ENCODE measurements at regions not wholly inside any gene's neighbourhood (a gene's known extent, or its start where the extent isn't known, plus 50 kb on each side); places are given as distances from the start of the nearest gene placed in this dataset.

GRCh38 chr5:4079831-4080230 is 484.2 kb downstream of the IRX1 start:
- no peaks in the 10 kb centered on the region for H3K27me3 Mint-ChIP-seq (ENCODE audit: insufficient read depth)
- TF ChIP-seq CTCF (conservative IDR thresholded peaks at IDR 0.05): no peak
- WGBS, 2 experiments (ENCODE audit: insufficient coverage in 1 of 2, insufficient read length in 1 of 2): 40 to 55% methylated on average over 1 of the region's 1 CpG
- Histone ChIP-seq H3K4me3 (ENCODE audit: low read length) (no peak overlapping the region), H3K9me3 (ENCODE audit: control insufficient read depth, low read length) (no peaks in the 10 kb centered on the region), H3K27me3 (ENCODE audit: control insufficient read depth, insufficient read depth, low read length, poor library complexity, severe bottlenecking) (no peaks in the 10 kb centered on the region), H3K4me1 (ENCODE audit: control insufficient read depth, insufficient read depth, low read length) (no peaks in the 10 kb centered on the region), H3K27ac (ENCODE audit: low read depth, low read length) (no peak overlapping the region), H3K36me3 (ENCODE audit: control insufficient read depth, insufficient read depth, low read length) (no peaks in the 10 kb centered on the region), H3K9ac (ENCODE audit: extremely low read depth, low read length, poor library complexity, severe bottlenecking) (no peak overlapping the region)
- no peak for DNase-seq
- H3K4me1 Mint-ChIP-seq: peaks cover 10% of the 10 kb centered on the region
- H3K36me3 Mint-ChIP-seq (ENCODE audit: low read depth): no peaks in the 10 kb centered on the region
- H3K4me3 Mint-ChIP-seq: no peak overlapping the region
- no peak overlapping the region for H3K27ac Mint-ChIP-seq
- no peaks in the 10 kb centered on the region for H3K9me3 Mint-ChIP-seq

- WGBS, 2 experiments (ENCODE audit: insufficient coverage in 1 of 2, insufficient read length in 1 of 2): 93% methylated on average over 3 of the region's 3 CpGs; no CpG with 5 or more reads in 1 of the 2 experiments
- H3K4me1 Mint-ChIP-seq: peaks cover 10% of the 10 kb centered on the region
- Histone ChIP-seq H3K27me3 (ENCODE audit: control insufficient read depth, insufficient read depth, low read length, poor library complexity, severe bottlenecking) (no peaks in the 10 kb centered on the region), H3K4me1 (ENCODE audit: control insufficient read depth, insufficient read depth, low read length) (no peaks in the 10 kb centered on the region), H3K9me3 (ENCODE audit: control insufficient read depth, low read length) (no peaks in the 10 kb centered on the region), H3K36me3 (ENCODE audit: control insufficient read depth, insufficient read depth, low read length) (no peaks in the 10 kb centered on the region), H3K27ac (ENCODE audit: low read depth, low read length) (no peak overlapping the region), H3K4me3 (ENCODE audit: low read length) (no peak overlapping the region), H3K9ac (ENCODE audit: extremely low read depth, low read length, poor library complexity, severe bottlenecking) (no peak overlapping the region)
- H3K27ac Mint-ChIP-seq: no peak overlapping the region
- no peak overlapping the region for H3K4me3 Mint-ChIP-seq
- no peaks in the 10 kb centered on the region for H3K36me3 Mint-ChIP-seq (ENCODE audit: low read depth)
- DNase-seq: no peak
- TF ChIP-seq CTCF (conservative IDR thresholded peaks at IDR 0.05): no peak
- H3K27me3 Mint-ChIP-seq (ENCODE audit: insufficient read depth): no peaks in the 10 kb centered on the region
- no peaks in the 10 kb centered on the region for H3K9me3 Mint-ChIP-seq
Observed at GRCh38 chr5:4080370-4080769, 484.7 kb downstream of the IRX1 start.

GRCh38 chr5:4081059-4081458 is 485.4 kb downstream of the IRX1 start:
- Histone ChIP-seq H3K4me3 (ENCODE audit: low read length) (no peak overlapping the region), H3K4me1 (ENCODE audit: control insufficient read depth, insufficient read depth, low read length) (no peaks in the 10 kb centered on the region), H3K9me3 (ENCODE audit: control insufficient read depth, low read length) (no peaks in the 10 kb centered on the region), H3K9ac (ENCODE audit: extremely low read depth, low read length, poor library complexity, severe bottlenecking) (no peak overlapping the region), H3K27me3 (ENCODE audit: control insufficient read depth, insufficient read depth, low read length, poor library complexity, severe bottlenecking) (no peaks in the 10 kb centered on the region), H3K27ac (ENCODE audit: low read depth, low read length) (no peak overlapping the region), H3K36me3 (ENCODE audit: control insufficient read depth, insufficient read depth, low read length) (no peaks in the 10 kb centered on the region)
- no peaks in the 10 kb centered on the region for H3K36me3 Mint-ChIP-seq (ENCODE audit: low read depth)
- H3K4me3 Mint-ChIP-seq: no peak overlapping the region
- no peak for DNase-seq
- 93 to 94% methylated on average over 4 to 5 of the region's 5 CpGs for WGBS, 2 experiments (ENCODE audit: insufficient coverage in 1 of 2, insufficient read length in 1 of 2)
- H3K27ac Mint-ChIP-seq: no peak overlapping the region
- H3K4me1 Mint-ChIP-seq: peaks cover 10% of the 10 kb centered on the region
- H3K9me3 Mint-ChIP-seq: no peaks in the 10 kb centered on the region
- no peak for TF ChIP-seq CTCF (conservative IDR thresholded peaks at IDR 0.05)
- H3K27me3 Mint-ChIP-seq (ENCODE audit: insufficient read depth): no peaks in the 10 kb centered on the region

Measured in endodermal cell (in vitro differentiated cells).